ENCODE measurements at regions not wholly inside any gene's neighbourhood (a gene's known extent, or its start where the extent isn't known, plus 50 kb on each side); places are given as distances from the start of the nearest gene placed in this dataset.

- no peak overlapping the region for H3K27ac ChIP-seq (ENCODE audit: low read length)
- H4K20me1 ChIP-seq (ENCODE audit: insufficient read depth), result no peaks in the 10 kb centered on the region
- no peaks in the 10 kb centered on the region for H3K9me3 ChIP-seq (ENCODE audit: low read length)
- no peaks in the 10 kb centered on the region for H3K27me3 ChIP-seq (ENCODE audit: insufficient read depth, low read depth, low read length)
- no peaks in the 10 kb centered on the region for H3K79me2 ChIP-seq (replicated peaks; ENCODE audit: insufficient read depth, low read length)
- H3K4me3 ChIP-seq (ENCODE audit: low read length), result no peak overlapping the region
- no peak overlapping the region for H2AFZ ChIP-seq (ENCODE audit: low read depth, low read length)
- H3K4me2 ChIP-seq (ENCODE audit: low read length), result no peak overlapping the region
- no peaks in the 10 kb centered on the region for H3K9me2 ChIP-seq (ENCODE audit: insufficient read depth, low read length)
- H3F3A ChIP-seq (ENCODE audit: insufficient read depth, low read length, poor library complexity, severe bottlenecking), result no peaks in the 10 kb centered on the region
- no peaks in the 10 kb centered on the region for H3K36me3 ChIP-seq (ENCODE audit: insufficient read depth, low read length)
- H3K9ac ChIP-seq (ENCODE audit: low read length), result no peak overlapping the region
- no peak for TF ChIP-seq RAD21 (conservative IDR thresholded peaks at IDR 0.05)
- no peak for TF ChIP-seq MXI1 (conservative IDR thresholded peaks at IDR 0.05; ENCODE audit: poor library complexity, severe bottlenecking)
- TF ChIP-seq, protein P1, sequence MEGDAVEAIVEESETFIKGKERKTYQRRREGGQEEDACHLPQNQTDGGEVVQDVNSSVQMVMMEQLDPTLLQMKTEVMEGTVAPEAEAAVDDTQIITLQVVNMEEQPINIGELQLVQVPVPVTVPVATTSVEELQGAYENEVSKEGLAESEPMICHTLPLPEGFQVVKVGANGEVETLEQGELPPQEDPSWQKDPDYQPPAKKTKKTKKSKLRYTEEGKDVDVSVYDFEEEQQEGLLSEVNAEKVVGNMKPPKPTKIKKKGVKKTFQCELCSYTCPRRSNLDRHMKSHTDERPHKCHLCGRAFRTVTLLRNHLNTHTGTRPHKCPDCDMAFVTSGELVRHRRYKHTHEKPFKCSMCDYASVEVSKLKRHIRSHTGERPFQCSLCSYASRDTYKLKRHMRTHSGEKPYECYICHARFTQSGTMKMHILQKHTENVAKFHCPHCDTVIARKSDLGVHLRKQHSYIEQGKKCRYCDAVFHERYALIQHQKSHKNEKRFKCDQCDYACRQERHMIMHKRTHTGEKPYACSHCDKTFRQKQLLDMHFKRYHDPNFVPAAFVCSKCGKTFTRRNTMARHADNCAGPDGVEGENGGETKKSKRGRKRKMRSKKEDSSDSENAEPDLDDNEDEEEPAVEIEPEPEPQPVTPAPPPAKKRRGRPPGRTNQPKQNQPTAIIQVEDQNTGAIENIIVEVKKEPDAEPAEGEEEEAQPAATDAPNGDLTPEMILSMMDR (IDR thresholded peaks at IDR 0.05; ENCODE audit: poor library complexity, severe bottlenecking), result no peak
- no peak for TF ChIP-seq POLR2AphosphoS5 (IDR thresholded peaks at IDR 0.05)
- TF ChIP-seq, protein P2, sequence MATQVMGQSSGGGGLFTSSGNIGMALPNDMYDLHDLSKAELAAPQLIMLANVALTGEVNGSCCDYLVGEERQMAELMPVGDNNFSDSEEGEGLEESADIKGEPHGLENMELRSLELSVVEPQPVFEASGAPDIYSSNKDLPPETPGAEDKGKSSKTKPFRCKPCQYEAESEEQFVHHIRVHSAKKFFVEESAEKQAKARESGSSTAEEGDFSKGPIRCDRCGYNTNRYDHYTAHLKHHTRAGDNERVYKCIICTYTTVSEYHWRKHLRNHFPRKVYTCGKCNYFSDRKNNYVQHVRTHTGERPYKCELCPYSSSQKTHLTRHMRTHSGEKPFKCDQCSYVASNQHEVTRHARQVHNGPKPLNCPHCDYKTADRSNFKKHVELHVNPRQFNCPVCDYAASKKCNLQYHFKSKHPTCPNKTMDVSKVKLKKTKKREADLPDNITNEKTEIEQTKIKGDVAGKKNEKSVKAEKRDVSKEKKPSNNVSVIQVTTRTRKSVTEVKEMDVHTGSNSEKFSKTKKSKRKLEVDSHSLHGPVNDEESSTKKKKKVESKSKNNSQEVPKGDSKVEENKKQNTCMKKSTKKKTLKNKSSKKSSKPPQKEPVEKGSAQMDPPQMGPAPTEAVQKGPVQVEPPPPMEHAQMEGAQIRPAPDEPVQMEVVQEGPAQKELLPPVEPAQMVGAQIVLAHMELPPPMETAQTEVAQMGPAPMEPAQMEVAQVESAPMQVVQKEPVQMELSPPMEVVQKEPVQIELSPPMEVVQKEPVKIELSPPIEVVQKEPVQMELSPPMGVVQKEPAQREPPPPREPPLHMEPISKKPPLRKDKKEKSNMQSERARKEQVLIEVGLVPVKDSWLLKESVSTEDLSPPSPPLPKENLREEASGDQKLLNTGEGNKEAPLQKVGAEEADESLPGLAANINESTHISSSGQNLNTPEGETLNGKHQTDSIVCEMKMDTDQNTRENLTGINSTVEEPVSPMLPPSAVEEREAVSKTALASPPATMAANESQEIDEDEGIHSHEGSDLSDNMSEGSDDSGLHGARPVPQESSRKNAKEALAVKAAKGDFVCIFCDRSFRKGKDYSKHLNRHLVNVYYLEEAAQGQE (IDR thresholded peaks at IDR 0.05; ENCODE audit: borderline replicate concordance), result no peak
- no peak for TF ChIP-seq TAF1 (IDR thresholded peaks at IDR 0.05; ENCODE audit: low read depth)
- no peak for TF ChIP-seq EZH2 (IDR thresholded peaks at IDR 0.05; ENCODE audit: borderline replicate concordance, insufficient read depth, low read length, poor library complexity, severe bottlenecking)
Measured at GRCh38 chrX:39731330-39731667, 366.5 kb downstream of the BCOR start.

GRCh38 chrX:39731735-39732134, 366.0 kb downstream of the BCOR start:
- H3F3A ChIP-seq (ENCODE audit: insufficient read depth, low read length, poor library complexity, severe bottlenecking), result no peaks in the 10 kb centered on the region
- H3K27ac ChIP-seq (ENCODE audit: low read length), result no peak overlapping the region
- H4K20me1 ChIP-seq (ENCODE audit: insufficient read depth), result no peaks in the 10 kb centered on the region
- no peaks in the 10 kb centered on the region for H3K27me3 ChIP-seq (ENCODE audit: insufficient read depth, low read depth, low read length)
- no peaks in the 10 kb centered on the region for H3K36me3 ChIP-seq (ENCODE audit: insufficient read depth, low read length)
- H3K9ac ChIP-seq (ENCODE audit: low read length), result no peak overlapping the region
- H3K9me2 ChIP-seq (ENCODE audit: insufficient read depth, low read length), result no peaks in the 10 kb centered on the region
- no peak overlapping the region for H3K4me3 ChIP-seq (ENCODE audit: low read length)
- H3K9me3 ChIP-seq (ENCODE audit: low read length), result no peaks in the 10 kb centered on the region
- no peak overlapping the region for H3K4me2 ChIP-seq (ENCODE audit: low read length)
- TF ChIP-seq, protein P1 (IDR thresholded peaks at IDR 0.05; ENCODE audit: poor library complexity, severe bottlenecking), result no peak
- TF ChIP-seq, protein P2 (IDR thresholded peaks at IDR 0.05; ENCODE audit: borderline replicate concordance), result no peak
- TF ChIP-seq POLR2AphosphoS5 (IDR thresholded peaks at IDR 0.05) (no peak), SMC3 (conservative IDR thresholded peaks at IDR 0.05; ENCODE audit: poor library complexity) (no peak), RAD21 (conservative IDR thresholded peaks at IDR 0.05) (no peak), MXI1 (conservative IDR thresholded peaks at IDR 0.05; ENCODE audit: poor library complexity, severe bottlenecking) (no peak), TAF1 (IDR thresholded peaks at IDR 0.05; ENCODE audit: low read depth) (no peak), EZH2 (IDR thresholded peaks at IDR 0.05; ENCODE audit: borderline replicate concordance, insufficient read depth, low read length, poor library complexity, severe bottlenecking) (no peak), EP300 (conservative IDR thresholded peaks at IDR 0.05; ENCODE audit: poor library complexity, severe bottlenecking) (no peak)
- no peak overlapping the region for H2AFZ ChIP-seq (ENCODE audit: low read depth, low read length)
- no peaks in the 10 kb centered on the region for H3K79me2 ChIP-seq (replicated peaks; ENCODE audit: insufficient read depth, low read length)
